T-cell (primary cell): ENCODE measurements at regions not wholly inside any gene's neighbourhood (a gene's known extent, or its start where the extent isn't known, plus 50 kb on each side); places are given as distances from the start of the nearest gene placed in this dataset.

Experiments used
- ATAC-seq, 4 experiments: fragments of 200-7000 bp in 3 of 4; fragments of 150-1000 bp in 1 of 4; cut with Tn5 transposase; replicated peaks in 1 of 4; 1 replicate in 3 of 4; 2 replicates in 1 of 4; pipeline ENCODE4 v1.10.0; 2021; ENCODE audit warnings: moderate library complexity in 3 of 4, mild to moderate bottlenecking in 2 of 4, moderate number of reproducible peaks in 1 of 4
- CTCF ChIA-PET, 2 donors: fragments of 300-600 bp; sonication (Branson Sonifier 250); formaldehyde crosslinking; loops; one replicate each; lab custom pipeline; 2022; ENCODE audit warnings: antibody characterized with exemption in 2 of 2; lab: Charles Lee
- POLR2A ChIA-PET, 2 donors: fragments of 300-600 bp; sonication (Branson Sonifier 250); formaldehyde crosslinking; loops; one replicate each; lab custom pipeline; 2022; ENCODE audit warnings: antibody characterized with exemption in 2 of 2; lab: Charles Lee
- DNase-seq, 35 experiments: peaks; one replicate each; pipeline versions ENCODE4 v3.0.0 to v3.0.0-alpha.2; 2013 to 2023
- H3K27ac ChIP-seq: one replicate; pipeline ENCODE4 v1.5.1; 2013; ENCODE audit warnings: low read length
- H3K27me3 ChIP-seq, 2 experiments: replicated peaks in 1 of 2; 1 replicate in 1 of 2; 2 replicates in 1 of 2; pipeline versions ENCODE4 v1.6.1 to v1.7.0; 2013; ENCODE audit warnings: low read length in 1 of 2, mixed read lengths in 1 of 2; ENCODE audit not compliant: control insufficient read depth in 2 of 2, insufficient read depth in 2 of 2; ENCODE audit errors: extremely low read depth in 1 of 2
- H3K36me3 ChIP-seq, 2 donors: 1 replicate in 1 of 2; 2 replicates in 1 of 2; pipeline versions ENCODE4 v1.6.1 to v1.7.0; 2013; ENCODE audit warnings: low read length in 1 of 2; ENCODE audit not compliant: control insufficient read depth in 2 of 2, insufficient read depth in 1 of 2; ENCODE audit errors: extremely low read depth in 1 of 2
- H3K4me1 ChIP-seq, 2 experiments: 1 replicate in 1 of 2; 2 replicates in 1 of 2; pipeline versions ENCODE4 v1.6.1 to v1.7.0; 2013; ENCODE audit warnings: low read length in 2 of 2, mixed read lengths in 1 of 2; ENCODE audit not compliant: insufficient read depth in 2 of 2, control insufficient read depth in 1 of 2; ENCODE audit errors: extremely low read depth in 1 of 2
- H3K4me3 ChIP-seq, 2 donors: 1 replicate in 1 of 2; 2 replicates in 1 of 2; pipeline versions ENCODE4 v1.5.1 to v1.7.0; 2013; ENCODE audit warnings: mild to moderate bottlenecking in 2 of 2, low read length in 1 of 2, moderate library complexity in 1 of 2; ENCODE audit not compliant: control insufficient read depth in 1 of 2; ENCODE audit errors: extremely low read depth in 1 of 2
- H3K9me3 ChIP-seq: 2 replicates; pipeline ENCODE4 v1.7.0; 2013
- H3K27ac Mint-ChIP-seq, 2 donors: one replicate each; pipeline ENCODE4 v1.8.0; 2020 to 2021; ENCODE audit warnings: mild to moderate bottlenecking in 2 of 2, mixed read lengths in 2 of 2
- H3K27me3 Mint-ChIP-seq, 2 donors: one replicate each; pipeline ENCODE4 v1.8.0; 2021 to 2022; ENCODE audit warnings: mixed read lengths in 2 of 2
- H3K36me3 Mint-ChIP-seq: one replicate; pipeline ENCODE4 v1.8.0; 2021; ENCODE audit warnings: mixed read lengths
- H3K4me1 Mint-ChIP-seq, 3 donors: one replicate each; pipeline ENCODE4 v1.8.0; 2020 to 2022; ENCODE audit warnings: mixed read lengths in 3 of 3, mild to moderate bottlenecking in 1 of 3
- H3K4me3 Mint-ChIP-seq, 3 donors: one replicate each; pipeline ENCODE4 v1.8.0; 2020 to 2022; ENCODE audit warnings: mild to moderate bottlenecking in 3 of 3, mixed read lengths in 3 of 3, moderate library complexity in 3 of 3
- H3K9me3 Mint-ChIP-seq, 3 donors: one replicate each; pipeline ENCODE4 v1.8.0; 2020 to 2022; ENCODE audit warnings: mixed read lengths in 3 of 3
- WGBS: methylation state at CpG from one replicate; pipeline ENCODE4 v1.1.5; 2013; ENCODE audit warnings: missing lambda C conversion rate; ENCODE audit not compliant: insufficient coverage; 5-methylcytosine and 5-hydroxymethylcytosine counted together

- CTCF ChIA-PET: no interaction called here
- no peak for DNase-seq
- no peak overlapping the region for H3K4me3 Mint-ChIP-seq
Observed at GRCh38 chr15:69539345-69539744, 86.7 kb downstream of the RPLP1 start.

GRCh38 chr15:69540622-69541021, 88.0 kb downstream of the RPLP1 start:
- H3K4me1 Mint-ChIP-seq: no peaks in the 10 kb centered on the region

More at GRCh38 chr15:69539345-69539744, 86.7 kb downstream of the RPLP1 start:
- H3K4me1 Mint-ChIP-seq: no peaks in the 10 kb centered on the region
- H3K36me3 Mint-ChIP-seq: no peaks in the 10 kb centered on the region
- no peak overlapping the region for H3K27ac Mint-ChIP-seq
- Histone ChIP-seq H3K27ac (no peak overlapping the region), H3K9me3 (no peaks in the 10 kb centered on the region), H3K36me3 (no peaks in the 10 kb centered on the region), H3K4me1 (no peaks in the 10 kb centered on the region), H3K27me3 (peaks cover 0 to 3% of the 10 kb centered on the region in 2 experiments), H3K4me3 (no peak overlapping the region)
- H3K9me3 Mint-ChIP-seq: no peaks in the 10 kb centered on the region
- POLR2A ChIA-PET: no interaction called here
- WGBS: 90% methylated on average over 9 of the region's 11 CpGs
- peaks cover under 1 to 9% of the 10 kb centered on the region in 2 donors for H3K27me3 Mint-ChIP-seq
- no peak for ATAC-seq

GRCh38 chr15:69542028-69542427, 89.4 kb downstream of the RPLP1 start:
- Histone ChIP-seq H3K27ac (no peak overlapping the region), H3K36me3 (no peaks in the 10 kb centered on the region), H3K4me3 (no peak overlapping the region), H3K4me1 (no peaks in the 10 kb centered on the region), H3K27me3 (peaks cover 0 to 7% of the 10 kb centered on the region in 2 experiments), H3K9me3 (no peaks in the 10 kb centered on the region)
- POLR2A ChIA-PET: no interaction called here
- Mint-ChIP-seq H3K36me3 (no peaks in the 10 kb centered on the region), H3K9me3 (no peaks in the 10 kb centered on the region), H3K4me3 (no peak overlapping the region), H3K4me1 (no peaks in the 10 kb centered on the region), H3K27ac (no peak overlapping the region), H3K27me3 (peaks cover 3 to 4% of the 10 kb centered on the region in 2 donors)
- CTCF ChIA-PET: no interaction called here
- DNase-seq (no peak), ATAC-seq (no peak)
- WGBS: 91% methylated on average over 5 of the region's 7 CpGs

More at GRCh38 chr15:69540622-69541021, 88.0 kb downstream of the RPLP1 start:
- H3K27me3 ChIP-seq: peaks cover 0 to 7% of the 10 kb centered on the region in 2 experiments
- Mint-ChIP-seq H3K36me3 (no peaks in the 10 kb centered on the region), H3K27me3 (peaks cover 3 to 9% of the 10 kb centered on the region in 2 donors), H3K9me3 (no peaks in the 10 kb centered on the region), H3K27ac (no peak overlapping the region), H3K4me3 (no peak overlapping the region)
- H3K36me3 ChIP-seq: no peaks in the 10 kb centered on the region
- CTCF ChIA-PET: no interaction called here
- ATAC-seq (no peak), DNase-seq (no peak)
- no peak overlapping the region for H3K27ac ChIP-seq
- no peaks in the 10 kb centered on the region for H3K9me3 ChIP-seq
- H3K4me3 ChIP-seq: no peak overlapping the region
- WGBS: 92% methylated on average over 5 of the region's 9 CpGs
- POLR2A ChIA-PET: no interaction called here
- H3K4me1 ChIP-seq: no peaks in the 10 kb centered on the region

GRCh38 chr15:69543681-69544364, 91.2 kb downstream of the RPLP1 start:
- WGBS: no CpG with 5 or more reads among the region's 1 CpG
- H3K4me1 Mint-ChIP-seq: no peaks in the 10 kb centered on the region
- no peak overlapping the region for H3K4me3 ChIP-seq
- DNase-seq (no peak), ATAC-seq (no peak)
- no peaks in the 10 kb centered on the region for H3K9me3 ChIP-seq
- ChIA-PET CTCF (no interaction called here), POLR2A (no interaction called here)
- H3K36me3 ChIP-seq: no peaks in the 10 kb centered on the region
- H3K9me3 Mint-ChIP-seq: no peaks in the 10 kb centered on the region
- H3K27me3 ChIP-seq: peaks cover 0 to 15% of the 10 kb centered on the region in 2 experiments
- no peak overlapping the region for H3K27ac Mint-ChIP-seq
- no peaks in the 10 kb centered on the region for H3K36me3 Mint-ChIP-seq
- peaks cover 11 to 13% of the 10 kb centered on the region in 2 donors for H3K27me3 Mint-ChIP-seq
- no peak overlapping the region for H3K27ac ChIP-seq
- no peaks in the 10 kb centered on the region for H3K4me1 ChIP-seq
- no peak overlapping the region for H3K4me3 Mint-ChIP-seq

- H3K27me3 ChIP-seq: peaks cover 0 to 15% of the 10 kb centered on the region in 2 experiments
- no peak overlapping the region for H3K4me3 ChIP-seq
- Mint-ChIP-seq H3K9me3 (no peaks in the 10 kb centered on the region), H3K36me3 (no peaks in the 10 kb centered on the region), H3K27ac (no peak overlapping the region), H3K27me3 (peaks cover 13 to 19% of the 10 kb centered on the region in 2 donors), H3K4me1 (no peaks in the 10 kb centered on the region), H3K4me3 (no peak overlapping the region)
- ChIA-PET CTCF (no interaction called here), POLR2A (no interaction called here)
- no peaks in the 10 kb centered on the region for H3K4me1 ChIP-seq
- WGBS: 80% methylated on average over 4 of the region's 6 CpGs
- ATAC-seq (no peak), DNase-seq (no peak)
- H3K9me3 ChIP-seq: no peaks in the 10 kb centered on the region
- H3K27ac ChIP-seq: no peak overlapping the region
- no peaks in the 10 kb centered on the region for H3K36me3 ChIP-seq
Observed at GRCh38 chr15:69544365-69545113, 91.9 kb downstream of the RPLP1 start.

- DNase-seq (no peak), ATAC-seq (no peak)
- Mint-ChIP-seq H3K27me3 (peaks cover 13 to 27% of the 10 kb centered on the region in 2 donors), H3K4me3 (no peak overlapping the region), H3K4me1 (no peaks in the 10 kb centered on the region), H3K27ac (no peak overlapping the region), H3K9me3 (peaks cover 0 to 8% (median 1%) of the 10 kb centered on the region in 3 donors), H3K36me3 (peaks cover 5% of the 10 kb centered on the region)
- Histone ChIP-seq H3K27me3 (peaks cover 0 to 11% of the 10 kb centered on the region in 2 experiments), H3K9me3 (no peaks in the 10 kb centered on the region), H3K4me1 (no peaks in the 10 kb centered on the region), H3K4me3 (no peak overlapping the region), H3K27ac (no peak overlapping the region), H3K36me3 (no peaks in the 10 kb centered on the region)
- ChIA-PET POLR2A (interaction anchor here in 1 of 2 donors (0.6 kb wide), 1 partner anchor 15 kb away, joined by 3 read pairs; no protein-coding TSS in a partner anchor), CTCF (no interaction called here)
- 50% methylated on average over 2 of the region's 3 CpGs for WGBS
Observed at GRCh38 chr15:69546182-69546581, 93.6 kb downstream of the RPLP1 start.
